A673 (cell line): ENCODE measurements at regions not wholly inside any gene's neighbourhood (a gene's known extent, or its start where the extent isn't known, plus 50 kb on each side); places are given as distances from the start of the nearest gene placed in this dataset.

Experiments
- BruUV-seq: library from RNA; stranded (reverse); fragments of 400-500 nt; replicated peaks from 2 replicates; lab custom pipeline; 2021; lab: Mats Ljungman, UMichigan
- CTCF ChIA-PET: fragments of 300-600 bp; sonication (Branson Sonifier 250); formaldehyde crosslinking; loops from one replicate; lab custom pipeline; 2022; ENCODE audit warnings: antibody characterized with exemption; lab: Charles Lee
- POLR2A ChIA-PET: fragments of 300-600 bp; sonication (Branson Sonifier 250); formaldehyde crosslinking; loops from one replicate; lab custom pipeline; 2022; ENCODE audit warnings: antibody characterized with exemption; ENCODE audit not compliant: low non-redundant PET; lab: Charles Lee
- DNase-seq: peaks from one replicate; pipeline ENCODE4 v3.0.0-alpha.2; 2015; ENCODE audit warnings: low spot score
- H3K27ac ChIP-seq: fragments of 200-600 bp; sonication (generic); 2 replicates; pipeline ENCODE4 v1.5.1; 2016; ENCODE audit warnings: mixed run types, low read depth, mild to moderate bottlenecking, mixed read lengths, antibody characterized with exemption, low read length; ENCODE audit not compliant: poor library complexity, severe bottlenecking
- H3K27me3 ChIP-seq: fragments of 200-600 bp; sonication (generic); replicated peaks from 2 replicates; pipeline ENCODE4 v1.6.1; 2017; ENCODE audit warnings: mixed run types, low read depth, mild to moderate bottlenecking, mixed read lengths, antibody characterized with exemption, low read length; ENCODE audit not compliant: insufficient read depth, poor library complexity
- H3K36me3 ChIP-seq: fragments of 200-600 bp; sonication (generic); 2 replicates; pipeline ENCODE4 v1.6.1; 2016; ENCODE audit warnings: mixed run types, mild to moderate bottlenecking, mixed read lengths, antibody characterized with exemption, low read length; ENCODE audit not compliant: insufficient read depth, poor library complexity, severe bottlenecking
- H3K4me1 ChIP-seq: fragments of 200-600 bp; sonication (generic); 2 replicates; pipeline ENCODE4 v1.6.1; 2017; ENCODE audit warnings: mixed run types, mild to moderate bottlenecking, mixed read lengths, antibody characterized with exemption, low read length; ENCODE audit not compliant: insufficient read depth, poor library complexity, severe bottlenecking
- H3K4me3 ChIP-seq: fragments of 200-600 bp; sonication (generic); 2 replicates; pipeline ENCODE4 v1.5.1; 2016; ENCODE audit warnings: low read depth, mixed run types, mild to moderate bottlenecking, mixed read lengths, low read length; ENCODE audit not compliant: poor library complexity, severe bottlenecking
- H3K9me3 ChIP-seq: fragments of 200-600 bp; sonication (generic); 2 replicates; pipeline ENCODE4 v1.6.1; 2016; ENCODE audit warnings: mixed run types, low read depth, mild to moderate bottlenecking, mixed read lengths, antibody characterized with exemption, low read length; ENCODE audit not compliant: poor library complexity, severe bottlenecking
- EZH2 ChIP-seq: fragments of 200-600 bp; sonication (generic); IDR thresholded peaks from 2 replicates; pipeline ENCODE4 v1.6.1; 2017; ENCODE audit warnings: borderline replicate concordance, low read depth, mild to moderate bottlenecking, mixed read lengths, antibody characterized with exemption, low read length; ENCODE audit not compliant: poor library complexity, severe bottlenecking
- intact Hi-C: fragments of 100-400 bp; cut with micrococcal nuclease; formaldehyde crosslinking; loops from one replicate; pipeline ENCODE4 v1.10.0; 2022; ENCODE audit not compliant: unreplicated experiment
- TF ChIP-seq, protein P1 (sequence below): fragments of 300-800, 200-600 bp; sonication (generic); conservative IDR thresholded peaks from 2 replicates; pipeline ENCODE4 v1.5.1; 2017; ENCODE audit warnings: low read depth, mild to moderate bottlenecking, antibody characterized with exemption, low read length, moderate library complexity, mixed read lengths

- Histone ChIP-seq H3K27ac (no peak overlapping the region), H3K4me1 (no peaks in the 10 kb centered on the region), H3K27me3 (no peaks in the 10 kb centered on the region), H3K4me3 (no peak overlapping the region), H3K9me3 (no peaks in the 10 kb centered on the region), H3K36me3 (no peaks in the 10 kb centered on the region)
- no peak for TF ChIP-seq EZH2
- TF ChIP-seq, protein P1, sequence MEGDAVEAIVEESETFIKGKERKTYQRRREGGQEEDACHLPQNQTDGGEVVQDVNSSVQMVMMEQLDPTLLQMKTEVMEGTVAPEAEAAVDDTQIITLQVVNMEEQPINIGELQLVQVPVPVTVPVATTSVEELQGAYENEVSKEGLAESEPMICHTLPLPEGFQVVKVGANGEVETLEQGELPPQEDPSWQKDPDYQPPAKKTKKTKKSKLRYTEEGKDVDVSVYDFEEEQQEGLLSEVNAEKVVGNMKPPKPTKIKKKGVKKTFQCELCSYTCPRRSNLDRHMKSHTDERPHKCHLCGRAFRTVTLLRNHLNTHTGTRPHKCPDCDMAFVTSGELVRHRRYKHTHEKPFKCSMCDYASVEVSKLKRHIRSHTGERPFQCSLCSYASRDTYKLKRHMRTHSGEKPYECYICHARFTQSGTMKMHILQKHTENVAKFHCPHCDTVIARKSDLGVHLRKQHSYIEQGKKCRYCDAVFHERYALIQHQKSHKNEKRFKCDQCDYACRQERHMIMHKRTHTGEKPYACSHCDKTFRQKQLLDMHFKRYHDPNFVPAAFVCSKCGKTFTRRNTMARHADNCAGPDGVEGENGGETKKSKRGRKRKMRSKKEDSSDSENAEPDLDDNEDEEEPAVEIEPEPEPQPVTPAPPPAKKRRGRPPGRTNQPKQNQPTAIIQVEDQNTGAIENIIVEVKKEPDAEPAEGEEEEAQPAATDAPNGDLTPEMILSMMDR, result no peak
- ChIA-PET CTCF (no interaction called here), POLR2A (no interaction called here)
- no TSS peak for BruUV-seq
- intact Hi-C loops, result no loop called here
- DNase-seq, result no peak
Measured at GRCh38 chr4:16310606-16311005, 84.3 kb upstream of the TAPT1 start.

DNA sequence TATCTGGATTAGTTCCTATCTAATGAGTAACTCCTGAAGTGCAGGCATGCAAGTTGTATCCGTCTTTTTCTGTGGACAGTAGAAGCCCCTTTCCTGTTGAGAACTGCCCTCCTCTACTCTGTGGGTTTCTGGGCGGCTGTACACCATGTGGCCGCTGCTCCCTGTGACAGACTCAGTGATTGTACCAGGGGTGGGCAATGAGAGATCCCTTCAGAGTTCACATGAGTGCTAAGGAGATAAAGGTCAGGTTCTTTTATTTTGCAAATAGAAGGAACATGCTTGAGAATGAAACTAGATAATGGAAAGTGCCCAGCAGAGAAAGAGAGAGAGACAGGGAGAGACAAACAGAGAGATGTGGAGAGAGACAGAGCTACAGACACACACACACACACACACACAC, 76.4 kb upstream of the TAPT1 start:
- BruUV-seq, result no TSS peak

DNA sequence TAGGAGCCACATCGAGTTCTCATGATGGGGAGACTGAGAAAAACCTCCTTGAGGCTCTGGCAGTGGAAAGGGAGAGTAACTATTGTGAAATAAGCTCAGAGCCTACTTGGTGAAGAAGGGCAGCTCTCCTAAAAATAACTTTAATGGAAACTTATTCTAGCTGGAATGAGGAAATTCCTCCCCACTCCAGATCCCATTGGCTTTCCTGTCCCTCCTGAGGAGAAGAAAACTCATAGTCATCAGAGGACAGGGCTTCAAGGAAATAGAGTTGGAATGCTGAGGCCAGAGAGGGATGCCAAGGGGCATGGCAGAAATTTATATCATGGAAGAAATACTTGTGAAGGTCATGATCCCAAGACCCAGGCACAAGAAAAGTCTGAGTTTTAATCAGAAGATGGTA, 70.7 kb upstream of the TAPT1 start:
- no peak for TF ChIP-seq EZH2
- TF ChIP-seq, protein P1, result no peak
- no peak for DNase-seq
- ChIA-PET POLR2A (no interaction called here), CTCF (no interaction called here)
- Histone ChIP-seq H3K4me3 (no peak overlapping the region), H3K4me1 (peaks cover 2% of the 10 kb centered on the region), H3K27ac (no peak overlapping the region), H3K9me3 (peaks cover 4% of the 10 kb centered on the region), H3K36me3 (no peaks in the 10 kb centered on the region), H3K27me3 (no peaks in the 10 kb centered on the region)
- intact Hi-C loops, result loop anchor here (10.0 kb wide), 2 partner anchors 478 to 618 kb away; no protein-coding TSS in a partner anchor
- no TSS peak for BruUV-seq

More for the DNA sequence above, 76.4 kb upstream of the TAPT1 start:
- no peak for TF ChIP-seq EZH2
- Histone ChIP-seq H3K27me3 (no peaks in the 10 kb centered on the region), H3K27ac (no peak overlapping the region), H3K36me3 (no peaks in the 10 kb centered on the region), H3K4me3 (no peak overlapping the region), H3K4me1 (no peaks in the 10 kb centered on the region), H3K9me3 (no peaks in the 10 kb centered on the region)
- intact Hi-C loops, result no loop called here
- ChIA-PET POLR2A (interaction anchor here (0.6 kb wide), 1 partner anchor 26 kb away, joined by 5 read pairs; no protein-coding TSS in a partner anchor), CTCF (no interaction called here)
- no peak for DNase-seq

GRCh38 chr4:16294455-16294854, 68.2 kb upstream of the TAPT1 start:
- peaks cover 4% of the 10 kb centered on the region for H3K9me3 ChIP-seq
- H3K4me3 ChIP-seq, result no peak overlapping the region
- POLR2A ChIA-PET, result no interaction called here
- H3K36me3 ChIP-seq, result no peaks in the 10 kb centered on the region
- TF ChIP-seq, protein P1, result no peak
- TF ChIP-seq EZH2, result no peak
- no peaks in the 10 kb centered on the region for H3K27me3 ChIP-seq
- intact Hi-C loops, result loop anchor here (5.0 to 10.0 kb wide), 5 partner anchors 88 to 1178 kb away; no protein-coding TSS in a partner anchor
- CTCF ChIA-PET, result no interaction called here
- BruUV-seq, result no TSS peak
- no peak overlapping the region for H3K27ac ChIP-seq
- H3K4me1 ChIP-seq, result peaks cover 23% of the 10 kb centered on the region
- no peak for DNase-seq
